H1 (cell line): ENCODE measurements at regions not wholly inside any gene's neighbourhood (a gene's known extent, or its start where the extent isn't known, plus 50 kb on each side); places are given as distances from the start of the nearest gene placed in this dataset.

ENCODE experiments used
- CTCF ChIA-PET: fragments of 300-600 bp; sonication (Branson Sonifier 250); formaldehyde crosslinking; loops from one replicate; lab custom pipeline; 2021; ENCODE audit not compliant: partially characterized antibody; lab: Charles Lee
- POLR2A ChIA-PET: fragments of 300-600 bp; sonication (Branson Sonifier 250); formaldehyde crosslinking; loops from one replicate; lab custom pipeline; 2021; ENCODE audit warnings: inconsistent platforms; ENCODE audit not compliant: partially characterized antibody; lab: Charles Lee
- DNase-seq, 2 experiments: peaks; one replicate each; pipeline versions ENCODE4 v3.0.0 to v3.0.0-alpha.2; 2010 to 2022; ENCODE audit warnings: low spot score in 2 of 2, low read depth in 1 of 2, mixed read lengths in 1 of 2
- FAIRE-seq: peaks from 2 replicates; lab custom pipeline; 2011; peaks lifted over from hg19 to GRCh38; lab: Jason Lieb, UNC
- H2AFZ ChIP-seq: 2 replicates; pipeline ENCODE4 v1.8.1; 2012; ENCODE audit warnings: low read length, inconsistent platforms
- H2AK5ac ChIP-seq: 2 replicates; pipeline ENCODE4 v1.6.1; 2013; ENCODE audit warnings: low read depth, low read length
- H2BK120ac ChIP-seq: replicated peaks from 2 replicates; pipeline ENCODE3; 2013; ENCODE audit warnings: low read depth, low read length, inconsistent platforms
- H2BK12ac ChIP-seq: 2 replicates; pipeline ENCODE4 v1.6.1; 2013; ENCODE audit warnings: low read depth, low read length
- H2BK15ac ChIP-seq: 2 replicates; pipeline ENCODE4 v1.6.1; 2013; ENCODE audit warnings: low read length
- H2BK20ac ChIP-seq: 2 replicates; pipeline ENCODE4 v1.6.1; 2013; ENCODE audit warnings: low read length
- H2BK5ac ChIP-seq: 2 replicates; pipeline ENCODE4 v1.6.1; 2013; ENCODE audit warnings: low read depth, low read length
- H3K14ac ChIP-seq: 2 replicates; pipeline ENCODE4 v1.6.1; 2013; ENCODE audit warnings: inconsistent platforms; ENCODE audit not compliant: insufficient read length
- H3K18ac ChIP-seq: 2 replicates; pipeline ENCODE4 v1.6.1; 2013; ENCODE audit warnings: low read length; ENCODE audit errors: extremely low read depth
- H3K23ac ChIP-seq: 2 replicates; pipeline ENCODE4 v1.6.1; 2013; ENCODE audit warnings: inconsistent platforms; ENCODE audit not compliant: insufficient read length
- H3K23me2 ChIP-seq: 2 replicates; pipeline ENCODE4 v1.6.1; 2013; ENCODE audit warnings: low read depth, low read length
- H3K27ac ChIP-seq: 2 replicates; pipeline ENCODE4 v1.6.1; 2011; ENCODE audit warnings: low read depth, low read length, inconsistent platforms
- H3K27me3 ChIP-seq, 4 experiments: replicated peaks in 1 of 4; 1 replicate in 1 of 4; 2 replicates in 3 of 4; pipeline versions ENCODE4 v1.6.1 to v1.8.1; 2011 to 2013; ENCODE audit warnings: low read length in 3 of 4, mild to moderate bottlenecking in 3 of 4, inconsistent platforms in 2 of 4, mixed read lengths in 2 of 4, moderate library complexity in 1 of 4; ENCODE audit not compliant: control insufficient read depth in 3 of 4, insufficient read depth in 3 of 4; ENCODE audit errors: extremely low read depth in 1 of 4
- H3K36me3 ChIP-seq, 4 experiments: 2 replicates each; pipeline versions ENCODE4 v1.6.1 to v1.8.1; 2011 to 2013; ENCODE audit warnings: mild to moderate bottlenecking in 4 of 4, low read length in 3 of 4, moderate library complexity in 2 of 4, control low read depth in 1 of 4, inconsistent platforms in 1 of 4; ENCODE audit not compliant: insufficient read depth in 4 of 4, control insufficient read depth in 2 of 4
- H3K4ac ChIP-seq: replicated peaks from 2 replicates; pipeline ENCODE3; 2013; ENCODE audit warnings: low read length, low read depth, mixed read lengths, inconsistent platforms; ENCODE audit not compliant: insufficient read length
- H3K4me1 ChIP-seq, 4 experiments: replicated peaks in 1 of 4; 1 replicate in 1 of 4; 2 replicates in 3 of 4; pipeline versions ENCODE4 v1.6.1 to v1.8.1; 2011 to 2013; ENCODE audit warnings: low read length in 3 of 4, inconsistent platforms in 2 of 4, mixed read lengths in 1 of 4; ENCODE audit not compliant: insufficient read depth in 4 of 4, control insufficient read depth in 3 of 4
- H3K4me2 ChIP-seq, 2 experiments: 2 replicates each; pipeline versions ENCODE4 v1.6.1 to v1.8.1; 2011 to 2013; ENCODE audit warnings: low read depth in 2 of 2, low read length in 2 of 2, control low read depth in 1 of 2, inconsistent platforms in 1 of 2, mild to moderate bottlenecking in 1 of 2; ENCODE audit not compliant: insufficient read depth in 1 of 2
- H3K4me3 ChIP-seq, 4 experiments: fragments of 200-600, 300-600 bp in 1 of 4; sonication (generic), shearing (Covaris generic), sonication (Bioruptor Twin) in 1 of 4; 2 replicates each; pipeline versions ENCODE4 v1.5.1 to v1.8.1; 2011 to 2016; ENCODE audit warnings: low read length in 4 of 4, low read depth in 3 of 4, control low read depth in 2 of 4, inconsistent platforms in 2 of 4, mild to moderate bottlenecking in 2 of 4, mixed read lengths in 1 of 4, moderate library complexity in 1 of 4; ENCODE audit not compliant: insufficient read depth in 2 of 4; ENCODE audit errors: extremely low read depth in 1 of 4
- H3K56ac ChIP-seq: replicated peaks from 2 replicates; pipeline ENCODE3; 2013; ENCODE audit warnings: low read depth, mild to moderate bottlenecking, mixed read lengths, low read length, inconsistent platforms; ENCODE audit not compliant: insufficient read length
- H3K79me1 ChIP-seq: 2 replicates; pipeline ENCODE4 v1.6.1; 2013; ENCODE audit warnings: low read depth, low read length, control low read depth
- H3K79me2 ChIP-seq, 2 experiments: 2 replicates each; pipeline versions ENCODE4 v1.6.1 to v1.8.1; 2012 to 2013; ENCODE audit warnings: low read length in 2 of 2, mild to moderate bottlenecking in 2 of 2, inconsistent platforms in 1 of 2; ENCODE audit not compliant: insufficient read depth in 2 of 2, control insufficient read depth in 1 of 2
- H3K9ac ChIP-seq, 4 experiments: replicated peaks in 1 of 4; 1 replicate in 1 of 4; 2 replicates in 3 of 4; pipeline versions ENCODE4 v1.6.1 to v1.8.1; 2011 to 2013; ENCODE audit warnings: low read depth in 3 of 4, low read length in 3 of 4, control low read depth in 2 of 4, mild to moderate bottlenecking in 2 of 4, moderate library complexity in 2 of 4, inconsistent platforms in 1 of 4; ENCODE audit errors: extremely low read depth in 1 of 4
- H3K9me3 ChIP-seq, 2 experiments: 2 replicates each; pipeline versions ENCODE4 v1.6.1 to v1.8.1; 2012 to 2013; ENCODE audit warnings: mild to moderate bottlenecking in 2 of 2, moderate library complexity in 2 of 2, control low read depth in 1 of 2, inconsistent platforms in 1 of 2, low read depth in 1 of 2, low read length in 1 of 2, mixed read lengths in 1 of 2; ENCODE audit not compliant: insufficient read depth in 2 of 2
- H4K20me1 ChIP-seq, 2 experiments: replicated peaks in 1 of 2; 2 replicates each; pipeline versions ENCODE3 to v1.8.1; 2011 to 2013; ENCODE audit warnings: inconsistent platforms in 2 of 2, low read length in 2 of 2, mild to moderate bottlenecking in 1 of 2; ENCODE audit not compliant: insufficient read depth in 2 of 2, control insufficient read depth in 1 of 2
- H4K5ac ChIP-seq: 2 replicates; pipeline ENCODE4 v1.6.1; 2013; ENCODE audit warnings: low read length, low read depth, mixed read lengths, inconsistent platforms; ENCODE audit not compliant: insufficient read length
- H4K8ac ChIP-seq: 2 replicates; pipeline ENCODE4 v1.8.0; 2013; ENCODE audit warnings: mild to moderate bottlenecking, moderate library complexity, low read length, inconsistent platforms; ENCODE audit not compliant: insufficient read depth; ENCODE audit errors: extremely low read depth
- H4K91ac ChIP-seq: replicated peaks from 2 replicates; pipeline ENCODE3; 2013; ENCODE audit warnings: low read length, mixed read lengths, inconsistent platforms; ENCODE audit not compliant: insufficient read length
- KDM1A ChIP-seq: fragments of 200-600, 300-600 bp; sonication (generic); IDR thresholded peaks from 2 replicates; pipeline ENCODE4 v1.7.1; 2016; ENCODE audit warnings: mild to moderate bottlenecking, low read length, borderline replicate concordance
- SP1 ChIP-seq: IDR thresholded peaks from 2 replicates; pipeline ENCODE4 v1.6.1; 2011; ENCODE audit warnings: low read depth, low read length
- WGBS, 2 experiments: shearing (Covaris generic) in 1 of 2; methylation state at CpG; one replicate each; pipeline versions ENCODE4 v1.1.6 to v1.1.7; 2013 to 2015; ENCODE audit warnings: low lambda C conversion rate in 2 of 2, mixed read lengths in 2 of 2, inconsistent platforms in 1 of 2, low coverage in 1 of 2, missing lambda C conversion rate in 1 of 2; ENCODE audit not compliant: insufficient replicate concordance in 2 of 2, insufficient coverage in 1 of 2, insufficient read length in 1 of 2; ENCODE audit errors: extremely low coverage in 1 of 2, missing lambda C conversion rate in 1 of 2; 5-methylcytosine and 5-hydroxymethylcytosine counted together

GRCh38 chr2:200148366-200148765, 158.1 kb upstream of the SPATS2L start:
- no peak overlapping the region for H2BK120ac ChIP-seq
- 89% methylated on average over 2 of the region's 2 CpGs; no CpG with 5 or more reads in 1 of the 2 experiments for WGBS, 2 experiments

More at GRCh38 chr2:200148366-200148765, 158.1 kb upstream of the SPATS2L start:
- Histone ChIP-seq H2AK5ac (no peak overlapping the region), H3K14ac (no peak overlapping the region), H3K23ac (no peak overlapping the region), H4K8ac (no peak overlapping the region), H2AFZ (no peak overlapping the region), H3K4ac (no peak overlapping the region), H2BK5ac (no peak overlapping the region), H3K9ac (no peak overlapping the region), H3K79me2 (no peaks in the 10 kb centered on the region), H3K27me3 (peaks cover 0 to 1% (median 0%) of the 10 kb centered on the region in 4 experiments; a peak in 1 of 7 replicates), H4K20me1 (no peaks in the 10 kb centered on the region), H3K36me3 (peaks cover 0 to 3% (median 1%) of the 10 kb centered on the region in 4 experiments; a peak in 1 of 8 replicates), H3K4me1 (no peaks in the 10 kb centered on the region), H3K27ac (no peak overlapping the region), H3K9me3 (peaks cover 35 to 37% of the 10 kb centered on the region in 2 experiments), H2BK20ac (no peak overlapping the region), H3K4me3 (no peak overlapping the region), H4K5ac (no peak overlapping the region), H3K4me2 (no peak overlapping the region), H3K18ac (no peak overlapping the region), H3K79me1 (no peaks in the 10 kb centered on the region), H4K91ac (no peak overlapping the region), H3K23me2 (no peaks in the 10 kb centered on the region), H2BK12ac (no peak overlapping the region), H3K56ac (no peak overlapping the region), H2BK15ac (no peak overlapping the region)
- DNase-seq (no peak), FAIRE-seq (no peak)
- no peak for TF ChIP-seq KDM1A
- no peak for TF ChIP-seq SP1
- POLR2A ChIA-PET, result interaction anchor here (0.9 kb wide), 1 partner anchor 9 kb away, joined by 3 read pairs; no protein-coding TSS in a partner anchor
- CTCF ChIA-PET, result interaction anchor here (0.6 to 1.8 kb wide), 2 partner anchors 50 to 93 kb away, joined by 3 to 6 read pairs; no protein-coding TSS in a partner anchor
